Caco-2 (cell line): ENCODE measurements at regions not wholly inside any gene's neighbourhood (a gene's known extent, or its start where the extent isn't known, plus 50 kb on each side); places are given as distances from the start of the nearest gene placed in this dataset.

Experiments
- BruUV-seq: library from RNA; stranded (reverse); fragments of 400-500 nt; replicated peaks from 2 replicates; lab custom pipeline; 2021; lab: Mats Ljungman, UMichigan
- CTCF ChIA-PET: fragments of 300-600 bp; sonication (Branson Sonifier 250); formaldehyde crosslinking; loops from one replicate; lab custom pipeline; 2022; ENCODE audit warnings: antibody characterized with exemption; lab: Charles Lee
- POLR2A ChIA-PET: fragments of 300-600 bp; sonication (Branson Sonifier 250); formaldehyde crosslinking; loops from one replicate; lab custom pipeline; 2022; ENCODE audit warnings: antibody characterized with exemption; lab: Charles Lee
- DNase-seq, 2 experiments: peaks; one replicate each; pipeline versions ENCODE4 v3.0.0 to v3.0.0-alpha.2; 2020 to 2022
- H3K27me3 ChIP-seq: replicated peaks from 2 replicates; pipeline ENCODE4 v1.6.0; 2011; ENCODE audit warnings: low read length; ENCODE audit not compliant: control insufficient read depth, insufficient read depth
- H3K36me3 ChIP-seq: 2 replicates; pipeline ENCODE4 v1.5.1; 2011; ENCODE audit warnings: low read length; ENCODE audit not compliant: control insufficient read depth, insufficient read depth
- H3K4me1 ChIP-seq: fragments of 250-450 bp; sonication (Bioruptor Pico); 2 replicates; pipeline ENCODE4 v1.5.1; 2020; ENCODE audit warnings: mild to moderate bottlenecking
- H3K4me3 ChIP-seq: 2 replicates; pipeline ENCODE4 v1.5.1; 2011; ENCODE audit warnings: low read depth, mild to moderate bottlenecking, control low read depth, low read length
- H3K9me3 ChIP-seq: fragments of 250-450 bp; sonication (Bioruptor Pico); 2 replicates; pipeline ENCODE4 v1.5.1; 2020; ENCODE audit warnings: mild to moderate bottlenecking, moderate library complexity
- H3K27ac Mint-ChIP-seq: one replicate; pipeline ENCODE4 v1.8.0; 2022; ENCODE audit warnings: mixed read lengths; ENCODE audit not compliant: unreplicated experiment
- H3K27me3 Mint-ChIP-seq: one replicate; pipeline ENCODE4 v1.8.0; 2022; ENCODE audit warnings: mixed read lengths; ENCODE audit not compliant: insufficient read depth, unreplicated experiment
- H3K36me3 Mint-ChIP-seq: one replicate; pipeline ENCODE4 v1.8.0; 2022; ENCODE audit warnings: mild to moderate bottlenecking, mixed read lengths; ENCODE audit not compliant: insufficient read depth, unreplicated experiment
- H3K4me1 Mint-ChIP-seq: one replicate; pipeline ENCODE4 v1.8.0; 2022; ENCODE audit warnings: low read depth, mixed read lengths; ENCODE audit not compliant: unreplicated experiment
- H3K4me3 Mint-ChIP-seq: one replicate; pipeline ENCODE4 v1.8.0; 2022; ENCODE audit warnings: mild to moderate bottlenecking, moderate library complexity, mixed read lengths; ENCODE audit not compliant: unreplicated experiment
- H3K9me3 Mint-ChIP-seq: one replicate; pipeline ENCODE4 v1.8.0; 2022; ENCODE audit warnings: mixed read lengths; ENCODE audit not compliant: unreplicated experiment
- CTCF ChIP-seq, 2 experiments: fragments of 200-600 bp in 1 of 2; IDR thresholded peaks; 1 replicate in 1 of 2; 2 replicates in 1 of 2; pipeline versions ENCODE4 v1.5.1 to v1.8.0; 2011 to 2022; ENCODE audit warnings: antibody characterized with exemption in 1 of 2, control low read depth in 1 of 2, inconsistent platforms in 1 of 2, low read depth in 1 of 2, low read length in 1 of 2, mild to moderate bottlenecking in 1 of 2, moderate library complexity in 1 of 2; ENCODE audit not compliant: insufficient read depth in 1 of 2, severe bottlenecking in 1 of 2, unreplicated experiment in 1 of 2
- intact Hi-C: fragments of 100-400 bp; cut with micrococcal nuclease; formaldehyde crosslinking; loops from one replicate; pipeline ENCODE4 v1.10.0; 2022; ENCODE audit not compliant: unreplicated experiment

- Mint-ChIP-seq H3K4me1 (no peaks in the 10 kb centered on the region), H3K27me3 (no peaks in the 10 kb centered on the region), H3K36me3 (no peaks in the 10 kb centered on the region), H3K27ac (no peak overlapping the region), H3K4me3 (no peak overlapping the region), H3K9me3 (no peaks in the 10 kb centered on the region)
- POLR2A ChIA-PET, result no interaction called here
- no peak for DNase-seq
- no peak for TF ChIP-seq CTCF (IDR thresholded peaks at IDR 0.05; ENCODE audit: insufficient read depth in 1 of 2, low read depth in 1 of 2, low read length in 1 of 2, severe bottlenecking in 1 of 2, unreplicated experiment in 1 of 2)
- H3K4me1 ChIP-seq, result no peaks in the 10 kb centered on the region
- H3K9me3 ChIP-seq, result no peaks in the 10 kb centered on the region; the same call in 1 of the 2 replicates
- H3K4me3 ChIP-seq, result no peak overlapping the region
- no peaks in the 10 kb centered on the region for H3K27me3 ChIP-seq
- intact Hi-C loops, result no loop called here
- no peaks in the 10 kb centered on the region for H3K36me3 ChIP-seq
- CTCF ChIA-PET, result no interaction called here
- no TSS peak for BruUV-seq
Observed at GRCh38 chr16:55263271-55264250, 60.4 kb upstream of the IRX6 start.

- intact Hi-C loops, result no loop called here
- no peaks in the 10 kb centered on the region for H3K36me3 ChIP-seq
- BruUV-seq, result no TSS peak
- no peaks in the 10 kb centered on the region for H3K4me1 ChIP-seq
- no peak overlapping the region for H3K4me3 Mint-ChIP-seq
- no peak for DNase-seq
- no peaks in the 10 kb centered on the region for H3K4me1 Mint-ChIP-seq
- TF ChIP-seq CTCF (IDR thresholded peaks at IDR 0.05; ENCODE audit: insufficient read depth in 1 of 2, low read depth in 1 of 2, low read length in 1 of 2, severe bottlenecking in 1 of 2, unreplicated experiment in 1 of 2), result no peak
- no peak overlapping the region for H3K4me3 ChIP-seq
- peaks cover 10% of the 10 kb centered on the region for H3K9me3 Mint-ChIP-seq
- ChIA-PET CTCF (no interaction called here), POLR2A (no interaction called here)
- no peaks in the 10 kb centered on the region; the same call in 1 of the 2 replicates for H3K9me3 ChIP-seq
- no peaks in the 10 kb centered on the region for H3K27me3 ChIP-seq
- H3K27me3 Mint-ChIP-seq, result peaks cover 4% of the 10 kb centered on the region
- H3K27ac Mint-ChIP-seq, result no peak overlapping the region
- H3K36me3 Mint-ChIP-seq, result no peaks in the 10 kb centered on the region
Observed at GRCh38 chr16:55264949-55265348, 59.1 kb upstream of the IRX6 start.

- H3K27me3 ChIP-seq, result no peaks in the 10 kb centered on the region
- no peak for DNase-seq
- CTCF ChIA-PET, result no interaction called here
- intact Hi-C loops, result no loop called here
- Mint-ChIP-seq H3K4me1 (no peaks in the 10 kb centered on the region), H3K27me3 (peaks cover 4% of the 10 kb centered on the region), H3K27ac (no peak overlapping the region), H3K9me3 (peaks cover 10% of the 10 kb centered on the region), H3K36me3 (no peaks in the 10 kb centered on the region), H3K4me3 (no peak overlapping the region)
- BruUV-seq, result no TSS peak
- no peak overlapping the region for H3K4me3 ChIP-seq
- H3K9me3 ChIP-seq, result no peaks in the 10 kb centered on the region; the same call in 1 of the 2 replicates
- no peaks in the 10 kb centered on the region for H3K36me3 ChIP-seq
- TF ChIP-seq CTCF (IDR thresholded peaks at IDR 0.05; ENCODE audit: insufficient read depth in 1 of 2, low read depth in 1 of 2, low read length in 1 of 2, severe bottlenecking in 1 of 2, unreplicated experiment in 1 of 2), result no peak
- no peaks in the 10 kb centered on the region for H3K4me1 ChIP-seq
- POLR2A ChIA-PET, result no interaction called here
Observed at GRCh38 chr16:55265926-55266325, 58.1 kb upstream of the IRX6 start.
